ENCODE measurements at regions not wholly inside any gene's neighbourhood (a gene's known extent, or its start where the extent isn't known, plus 50 kb on each side); places are given as distances from the start of the nearest gene placed in this dataset.
"Not testable (repeated sequence)": the region's sequence is repeated elsewhere in the genome, so short reads cannot be mapped to it uniquely, and the experiment has no call there.

DNA sequence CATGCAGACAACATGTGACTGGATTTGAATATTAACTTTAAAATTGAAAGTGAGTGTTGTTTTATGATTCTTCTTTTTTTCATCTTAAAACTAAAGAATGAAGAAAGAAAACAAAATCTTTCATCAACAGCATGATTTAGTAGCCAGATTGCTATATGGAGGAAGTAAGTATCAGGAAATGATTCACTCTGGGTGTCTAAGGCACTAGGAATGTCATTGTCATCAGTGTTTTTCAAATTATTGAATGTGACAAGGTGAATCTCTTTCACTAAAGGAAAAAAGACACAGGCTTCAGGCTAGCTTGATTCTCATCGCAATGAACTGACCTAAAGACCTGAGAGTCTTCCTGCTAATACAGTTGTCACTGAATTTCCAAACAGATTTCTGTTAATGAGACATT lies 430.1 kb downstream of the FBXO15 start:
- no peak for DNase-seq

DNA sequence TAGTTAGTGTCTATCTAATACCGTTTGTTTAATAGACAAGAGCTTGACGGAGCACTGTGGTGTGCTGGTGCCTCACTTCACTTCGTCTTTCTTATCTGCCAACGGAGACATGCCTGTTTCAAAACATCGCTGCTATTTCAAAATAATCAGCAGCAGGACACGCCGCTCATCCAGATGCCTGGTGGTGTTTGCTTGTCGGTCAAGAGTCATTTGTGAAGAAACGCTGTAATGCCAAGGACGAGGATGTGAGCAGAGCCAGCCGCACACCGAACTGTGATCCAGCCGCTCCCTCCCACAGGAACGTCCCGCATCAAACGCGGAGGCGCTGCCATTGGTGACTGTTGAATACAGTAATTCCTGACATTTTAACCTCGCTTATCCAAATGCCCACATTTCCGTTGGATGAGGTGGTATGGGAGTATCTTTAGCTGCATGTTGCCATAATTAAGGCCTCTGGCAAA lies 432.4 kb downstream of the FBXO15 start:
- DNase-seq, result no peak

- DNase-seq, result no peak
Observed at GRCh38 chr18:73714466-73714865, 433.2 kb downstream of the FBXO15 start.

- DNase-seq, result no peak
Observed at GRCh38 chr18:73711256-73711655, 436.4 kb downstream of the FBXO15 start.

GRCh38 chr18:73708591-73708990 lies 439.0 kb downstream of the FBXO15 start:
- no peak for DNase-seq

- no peak for DNase-seq
Observed at GRCh38 chr18:73707035-73707434, 440.6 kb downstream of the FBXO15 start.

DNA sequence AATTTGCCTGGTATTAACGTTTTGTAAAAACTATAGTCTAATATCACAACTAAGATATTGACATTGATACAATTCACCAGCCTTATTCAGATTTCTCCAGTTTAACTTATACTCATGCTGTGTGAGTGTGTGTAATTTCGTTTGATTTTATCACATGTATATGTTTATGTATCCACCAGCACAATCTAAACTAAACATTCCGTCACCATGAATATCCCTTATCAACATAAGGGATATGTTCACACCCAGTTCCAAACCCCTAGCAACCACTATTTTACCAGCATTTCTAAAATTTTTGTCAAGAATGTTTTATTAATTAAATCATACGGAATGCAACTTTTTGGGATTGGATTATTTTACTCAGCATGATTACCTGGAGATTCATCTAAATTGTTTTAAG lies 450.3 kb downstream of the FBXO15 start:
- DNase-seq, result no peak

DNA sequence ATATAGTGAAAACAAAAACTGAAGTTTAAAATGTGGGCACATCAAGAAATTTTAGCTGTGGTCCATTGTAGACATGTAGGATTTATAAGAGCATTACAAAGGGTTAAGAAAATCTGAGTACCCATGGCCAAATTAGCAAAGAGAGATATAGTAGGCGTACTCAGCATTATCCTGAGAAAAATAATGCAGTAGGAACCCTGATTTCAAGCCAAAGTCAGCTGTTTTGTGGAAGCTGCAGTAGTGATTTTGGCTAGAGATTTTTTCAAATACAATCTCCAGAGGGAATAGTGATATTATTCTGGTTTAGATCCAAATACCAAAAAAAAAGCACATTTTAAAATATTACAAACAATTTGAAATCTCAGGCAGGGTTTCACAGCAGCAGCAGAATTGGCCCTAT lies 450.9 kb downstream of the FBXO15 start:
- DNase-seq, result no peak

DNA sequence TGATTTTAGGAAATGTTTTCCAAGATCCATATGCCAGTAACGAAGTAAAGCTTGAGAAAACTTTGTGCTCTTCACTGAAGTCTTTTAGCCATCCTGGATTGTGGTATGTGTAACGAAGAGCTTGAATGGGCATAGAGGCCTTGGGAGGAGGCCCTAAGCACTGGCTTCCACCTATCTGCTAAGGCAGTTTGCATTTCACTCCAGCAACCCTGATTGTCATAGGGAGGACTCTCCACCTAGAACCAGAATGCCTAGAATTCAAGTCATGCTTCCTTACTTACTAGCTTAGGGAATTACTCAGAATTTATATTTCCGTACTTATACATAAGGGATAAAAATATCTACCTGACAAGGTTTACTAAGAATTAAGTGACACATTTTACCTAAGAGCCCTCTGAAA lies 451.5 kb downstream of the FBXO15 start:
- no peak for DNase-seq

DNA sequence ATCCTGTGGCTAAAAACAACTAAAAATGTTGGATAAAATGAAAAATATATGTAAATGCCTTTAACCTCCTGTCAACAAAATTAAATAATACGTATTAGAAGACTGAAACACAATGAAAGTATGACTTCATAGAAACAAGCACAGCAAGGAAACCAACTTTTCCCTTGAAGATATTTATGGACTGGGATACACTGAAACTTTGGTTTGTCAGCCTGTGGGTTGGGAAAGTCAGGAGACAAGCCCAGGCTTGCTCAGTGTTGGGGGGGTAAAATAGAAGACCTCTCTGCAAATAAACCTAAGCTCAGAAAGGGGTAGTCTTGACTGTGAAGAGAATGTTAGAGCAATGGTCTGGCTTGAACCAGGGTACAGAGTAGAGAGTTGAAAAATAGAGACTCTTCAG lies 454.5 kb downstream of the FBXO15 start:
- DNase-seq, result no peak

DNA sequence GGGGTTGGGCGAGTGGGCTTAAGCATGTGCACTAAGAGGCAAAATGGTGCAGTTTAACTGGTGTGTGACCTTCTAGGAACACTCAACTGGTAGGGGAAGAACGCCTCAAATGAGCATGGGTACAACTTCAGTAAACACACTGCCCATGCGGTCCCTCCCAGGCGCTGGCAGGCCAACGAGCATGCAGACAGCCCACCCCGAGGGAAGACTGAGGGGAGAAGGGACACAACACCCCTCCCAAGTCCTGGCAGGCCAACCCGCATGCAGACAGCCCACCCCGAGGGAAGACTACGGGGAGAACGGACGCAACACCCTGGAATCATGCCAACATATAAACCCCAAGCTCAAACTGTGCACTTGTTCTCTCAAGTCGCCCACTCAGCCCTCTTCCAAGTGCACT lies 456.0 kb downstream of the FBXO15 start:
- DNase-seq, result no peak

- DNase-seq, result no peak
Observed at GRCh38 chr18:73691118-73691517, 456.5 kb downstream of the FBXO15 start.

DNA sequence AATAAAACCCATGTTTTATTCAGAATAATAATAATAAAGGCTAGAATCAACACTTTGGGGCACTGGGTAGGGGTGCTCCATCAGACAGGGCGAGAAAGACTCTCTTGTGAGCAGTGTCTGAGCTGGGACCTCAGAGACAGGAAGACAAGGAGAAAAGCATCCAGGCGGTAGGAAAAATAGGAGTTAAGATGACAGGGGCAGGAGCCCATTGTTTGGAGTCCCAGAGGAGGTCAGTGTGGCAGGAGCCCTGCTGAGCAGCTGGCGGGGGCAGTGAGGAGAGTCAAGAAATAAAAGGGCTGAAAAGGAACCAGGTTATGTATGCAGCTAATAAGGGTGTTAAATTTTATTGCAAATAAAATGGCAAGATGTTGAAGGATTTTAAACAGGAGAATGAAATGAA lies 457.4 kb downstream of the FBXO15 start:
- no peak for DNase-seq

GRCh38 chr18:73688851-73689711 lies 458.6 kb downstream of the FBXO15 start:
- DNase-seq, result no peak

DNA sequence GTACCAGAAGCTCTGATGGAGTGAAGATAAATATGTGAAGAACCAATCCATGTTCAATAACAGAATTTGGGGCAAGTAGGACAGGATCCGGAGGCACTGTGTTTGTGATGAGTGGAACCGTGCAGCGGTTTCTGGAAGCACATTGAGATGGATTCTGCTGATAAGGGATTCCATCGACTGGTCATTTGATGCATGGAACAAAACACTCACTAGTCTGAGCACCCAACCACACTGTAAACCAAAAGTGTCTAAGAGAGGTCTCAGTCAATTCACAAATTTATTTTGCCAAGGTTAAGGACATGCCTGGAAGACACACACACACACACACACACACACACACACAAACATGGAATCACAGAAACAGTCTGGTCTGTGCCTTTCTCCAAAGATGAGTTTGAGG lies 459.5 kb downstream of the FBXO15 start:
- DNase-seq, result no peak

GRCh38 chr18:73684647-73685046 lies 463.0 kb downstream of the FBXO15 start:
- DNase-seq, result no peak

DNA sequence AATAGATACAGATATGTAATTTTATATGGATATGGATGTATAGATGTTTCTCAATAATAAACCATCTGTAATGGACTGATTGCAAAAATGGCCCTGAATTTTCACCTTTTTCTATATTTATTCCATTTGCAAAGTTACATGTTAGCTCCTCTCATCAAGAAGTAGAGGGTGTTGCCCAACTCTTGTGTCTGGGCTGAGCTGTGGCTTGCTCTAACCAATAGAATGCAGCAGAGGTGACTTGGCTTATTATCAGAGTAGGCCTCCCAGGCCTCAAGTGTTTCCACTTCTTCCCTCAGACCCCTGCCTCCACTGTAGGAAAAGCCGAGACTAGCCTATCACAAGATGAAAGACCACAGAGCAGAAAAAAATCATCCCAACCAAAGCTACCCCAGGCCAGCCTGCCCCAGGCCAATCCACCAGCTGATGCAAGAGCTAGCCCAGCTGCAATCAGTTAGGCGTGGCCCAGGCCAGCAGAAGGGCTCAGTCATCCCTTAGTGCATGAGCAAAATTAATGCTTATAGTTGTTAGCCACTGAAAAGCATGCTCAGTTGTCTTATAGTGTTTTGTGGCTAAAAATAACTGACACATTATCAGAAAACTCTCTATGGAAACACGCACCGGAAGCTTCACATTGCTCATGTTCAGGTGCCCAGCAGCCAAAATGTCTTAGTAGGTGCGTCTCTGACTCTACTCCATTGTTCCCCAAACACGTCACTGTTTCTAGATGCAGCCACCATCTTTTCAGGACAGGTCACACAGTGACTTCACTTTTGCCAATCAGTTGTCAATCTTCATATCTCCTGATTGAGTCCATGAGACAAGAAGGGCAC lies 464.0 kb downstream of the FBXO15 start:
- DNase-seq, result no peak

DNA sequence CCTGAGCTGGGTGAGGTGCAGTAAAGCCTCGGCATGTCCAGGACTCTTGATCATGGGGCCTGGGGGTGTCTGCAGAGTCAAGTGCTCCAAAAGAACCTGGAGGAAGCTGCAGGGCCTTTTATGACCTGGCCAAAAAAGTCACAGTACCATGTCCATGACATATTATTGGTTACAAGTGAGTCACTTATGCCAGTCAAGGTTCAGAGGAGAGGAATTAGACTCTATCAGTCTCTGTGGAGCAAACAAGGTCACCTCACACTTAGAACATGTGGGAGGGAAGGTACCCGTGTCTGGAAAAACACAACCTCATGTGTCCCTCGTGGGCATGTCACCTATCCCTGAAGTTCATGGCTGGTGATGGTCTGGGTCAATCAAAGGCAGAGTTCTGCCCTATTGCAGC lies 465.7 kb downstream of the FBXO15 start:
- no peak for DNase-seq

DNA sequence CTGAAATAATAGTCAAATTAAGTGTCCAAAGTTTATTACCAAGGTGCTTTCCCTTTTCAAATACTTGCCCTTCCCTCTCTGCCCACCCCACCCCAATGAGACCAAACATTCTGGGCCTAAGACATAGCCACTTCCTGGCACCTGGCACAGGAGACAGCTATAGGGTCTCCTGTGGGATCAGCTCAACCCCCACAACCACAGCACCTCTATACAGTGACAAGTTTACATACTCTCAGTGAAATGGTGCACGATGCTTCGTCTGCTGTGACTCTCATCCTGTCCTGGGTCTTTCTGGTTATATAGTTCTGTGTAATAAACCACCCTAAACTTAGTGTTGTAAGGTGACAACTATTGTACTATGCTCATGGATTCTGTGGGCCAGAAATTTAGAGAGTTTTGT lies 466.2 kb downstream of the FBXO15 start:
- DNase-seq, result no peak

DNA sequence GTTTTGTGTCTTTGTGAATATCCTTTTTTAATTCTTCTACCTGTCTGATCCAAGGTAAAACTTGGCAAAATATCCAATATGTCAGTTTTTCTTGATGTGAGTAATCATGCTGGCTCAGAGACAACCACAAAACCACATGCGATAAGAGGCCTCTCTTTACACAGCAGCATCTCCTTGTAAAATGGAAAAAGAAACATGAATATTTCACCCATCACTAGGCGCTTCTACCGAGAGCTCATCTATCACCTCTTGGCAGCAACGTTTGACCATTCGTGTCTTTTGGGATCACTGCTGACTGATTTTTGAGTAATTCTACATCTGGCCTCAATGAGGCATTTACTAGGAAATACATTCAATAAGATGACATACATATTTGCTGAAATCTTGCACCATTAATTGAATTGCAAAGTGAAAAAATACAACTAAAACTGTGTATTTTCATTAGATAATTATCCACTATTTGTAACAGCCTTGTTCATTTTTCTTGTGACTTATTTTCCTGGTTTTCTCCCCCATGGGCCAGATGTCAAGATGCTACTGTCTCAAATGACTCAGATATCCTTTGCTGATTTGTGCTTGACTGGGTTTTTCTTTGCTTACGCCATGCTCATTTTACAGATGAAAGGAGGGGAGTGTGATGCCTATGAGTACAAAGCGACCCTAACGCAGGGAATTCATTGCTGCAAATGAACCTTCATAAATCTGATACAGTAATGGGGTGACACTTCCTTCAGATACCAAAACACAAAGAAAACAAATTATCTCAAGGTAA lies 467.5 kb downstream of the FBXO15 start:
- no peak for DNase-seq

DNA sequence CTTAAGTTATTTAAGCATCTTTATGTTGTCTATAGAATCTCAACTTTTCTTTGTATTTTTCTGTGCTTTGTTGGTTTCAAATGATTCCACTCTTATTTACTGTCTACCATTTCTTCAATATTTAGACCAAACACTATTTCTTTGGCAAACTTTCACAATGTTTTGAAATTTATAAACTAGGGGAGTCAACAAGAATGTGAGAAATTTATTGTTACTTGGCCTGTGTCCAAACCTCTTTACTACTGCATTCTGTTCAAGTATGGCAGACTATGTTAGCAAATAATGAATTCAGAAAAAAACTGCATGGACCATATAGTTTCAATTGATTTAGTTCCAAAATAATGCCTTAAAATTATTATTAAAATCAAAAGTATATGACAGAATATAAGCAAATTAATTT lies 470.2 kb downstream of the FBXO15 start:
- DNase-seq, result no peak

- DNase-seq, result no peak
Observed at GRCh38 chr18:73674125-73674865, 473.3 kb downstream of the FBXO15 start.

DNA sequence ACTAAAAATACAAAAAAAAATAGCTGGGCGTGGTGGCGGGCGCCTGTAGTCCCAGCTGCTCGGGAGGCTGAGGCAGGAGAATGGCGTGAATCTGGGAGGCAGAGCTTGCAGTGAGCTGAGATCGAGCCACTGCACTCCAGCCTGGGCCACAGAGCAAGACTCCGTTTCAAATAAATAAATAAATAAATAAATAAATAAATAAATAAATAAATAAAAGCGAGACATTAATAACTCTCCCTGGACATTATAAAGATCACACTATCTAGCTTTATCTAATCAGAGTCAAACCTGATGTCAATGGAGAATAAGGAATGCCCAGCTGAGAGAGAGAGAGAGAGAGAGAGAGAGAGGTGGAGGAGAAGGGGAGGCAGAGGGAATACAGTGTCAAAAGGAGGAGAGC lies 476.2 kb downstream of the FBXO15 start:
- DNase-seq, result not testable (repeated sequence)

Measured in activated naive CD4-positive, alpha-beta T cell treated with Interleukin-2 at 50 U/mL for 16 hours (primary cell).